GM12874 (cell line): ENCODE measurements at regions not wholly inside any gene's neighbourhood (a gene's known extent, or its start where the extent isn't known, plus 50 kb on each side); places are given as distances from the start of the nearest gene placed in this dataset.

ENCODE experiments used
- TF ChIP-seq, protein P1 (sequence below): IDR thresholded peaks from 2 replicates; pipeline ENCODE4 v1.5.1; 2011; ENCODE audit warnings: low read depth, mild to moderate bottlenecking, control low read depth, low read length, moderate library complexity; ENCODE audit not compliant: insufficient read depth

GRCh38 chr1:22373252-22373651 lies 78.4 kb upstream of the ZBTB40 start:
- TF ChIP-seq, protein P1, sequence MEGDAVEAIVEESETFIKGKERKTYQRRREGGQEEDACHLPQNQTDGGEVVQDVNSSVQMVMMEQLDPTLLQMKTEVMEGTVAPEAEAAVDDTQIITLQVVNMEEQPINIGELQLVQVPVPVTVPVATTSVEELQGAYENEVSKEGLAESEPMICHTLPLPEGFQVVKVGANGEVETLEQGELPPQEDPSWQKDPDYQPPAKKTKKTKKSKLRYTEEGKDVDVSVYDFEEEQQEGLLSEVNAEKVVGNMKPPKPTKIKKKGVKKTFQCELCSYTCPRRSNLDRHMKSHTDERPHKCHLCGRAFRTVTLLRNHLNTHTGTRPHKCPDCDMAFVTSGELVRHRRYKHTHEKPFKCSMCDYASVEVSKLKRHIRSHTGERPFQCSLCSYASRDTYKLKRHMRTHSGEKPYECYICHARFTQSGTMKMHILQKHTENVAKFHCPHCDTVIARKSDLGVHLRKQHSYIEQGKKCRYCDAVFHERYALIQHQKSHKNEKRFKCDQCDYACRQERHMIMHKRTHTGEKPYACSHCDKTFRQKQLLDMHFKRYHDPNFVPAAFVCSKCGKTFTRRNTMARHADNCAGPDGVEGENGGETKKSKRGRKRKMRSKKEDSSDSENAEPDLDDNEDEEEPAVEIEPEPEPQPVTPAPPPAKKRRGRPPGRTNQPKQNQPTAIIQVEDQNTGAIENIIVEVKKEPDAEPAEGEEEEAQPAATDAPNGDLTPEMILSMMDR, result no peak

- TF ChIP-seq, protein P1, result no peak
Measured at GRCh38 chr1:22374001-22374400, 77.7 kb upstream of the ZBTB40 start.

GRCh38 chr1:22375601-22376000 lies 76.0 kb upstream of the ZBTB40 start:
- TF ChIP-seq, protein P1, result no peak

DNA sequence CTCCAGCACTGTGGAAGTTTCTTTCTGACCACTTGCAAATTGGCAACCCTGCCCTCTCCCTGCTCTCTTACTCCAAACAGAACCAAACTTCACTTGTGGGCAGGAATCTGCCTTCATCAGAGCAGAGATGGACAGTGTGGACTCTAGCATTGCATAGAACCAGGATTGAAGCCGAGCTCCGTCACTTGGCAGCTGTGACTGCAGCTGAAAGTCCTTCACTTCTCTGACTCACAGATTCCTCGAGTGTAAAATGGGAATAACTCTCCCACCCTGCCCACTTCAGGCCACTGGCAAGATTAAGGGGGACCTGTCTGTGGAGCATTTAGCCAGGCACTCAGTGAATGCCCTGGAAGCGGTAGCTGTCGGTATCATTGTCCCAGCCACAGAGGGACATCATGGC lies 75.7 kb upstream of the ZBTB40 start:
- TF ChIP-seq, protein P1, result no peak

GRCh38 chr1:22376546-22376945 lies 75.1 kb upstream of the ZBTB40 start:
- TF ChIP-seq, protein P1, result no peak

GRCh38 chr1:22376976-22377375 lies 74.7 kb upstream of the ZBTB40 start:
- TF ChIP-seq, protein P1, result no peak

DNA sequence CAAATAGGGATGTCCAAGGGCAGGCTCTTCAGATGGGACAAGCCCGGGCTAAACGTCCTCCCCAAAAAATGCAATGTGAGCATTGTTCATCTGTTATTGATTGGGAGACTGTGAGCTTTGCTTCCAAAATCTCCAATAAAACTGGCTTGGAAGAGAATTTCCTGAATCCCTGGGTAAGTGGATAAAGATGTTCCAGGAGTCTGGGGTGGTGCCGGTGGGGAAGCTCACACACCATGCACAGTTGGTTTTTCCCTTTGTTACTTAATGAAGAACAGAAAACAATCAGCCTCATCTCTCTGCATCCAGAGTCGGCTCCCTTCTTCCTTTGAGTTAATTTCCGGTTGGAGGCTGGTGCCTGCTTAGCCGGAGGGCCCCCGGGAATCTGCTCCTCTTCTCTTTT lies 72.1 kb upstream of the ZBTB40 start:
- TF ChIP-seq, protein P1, result no peak

DNA sequence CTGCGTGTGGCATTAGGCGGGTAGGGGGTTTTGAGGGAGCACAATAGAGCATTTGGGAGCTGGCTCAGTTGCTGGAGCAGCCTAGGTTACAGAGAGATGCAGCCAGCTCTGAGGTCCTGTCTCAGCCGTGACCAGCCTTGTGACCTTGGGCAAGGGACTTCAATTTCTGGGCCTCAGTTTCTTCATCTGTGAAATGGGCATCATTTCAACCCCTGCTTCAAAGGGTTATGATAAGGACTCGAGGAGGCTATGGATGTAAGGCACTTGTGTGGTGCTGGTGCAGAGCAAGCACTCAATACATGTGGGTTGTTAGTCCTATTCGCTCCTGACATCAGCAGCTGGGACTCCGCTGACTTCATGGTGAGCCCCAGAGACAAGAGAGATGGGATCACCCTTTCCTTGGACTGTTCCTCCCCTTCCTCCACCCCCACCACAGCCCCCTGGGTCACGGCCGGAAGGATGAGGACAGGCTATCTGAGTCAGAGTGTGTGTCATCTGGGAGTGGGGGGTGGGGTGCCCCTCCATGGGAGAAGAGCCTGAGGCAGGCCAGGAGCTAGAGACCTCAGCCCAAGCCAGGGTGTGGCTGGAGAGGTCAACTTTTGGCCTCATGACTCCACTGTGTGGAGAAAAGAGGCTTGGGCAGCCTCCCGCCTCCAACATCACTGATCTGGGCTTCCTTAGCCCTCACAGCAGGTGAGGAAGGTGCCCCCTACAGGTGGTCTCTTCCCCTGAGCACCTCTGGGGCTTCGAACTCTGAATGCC lies 71.4 kb upstream of the ZBTB40 start:
- TF ChIP-seq, protein P1, result no peak
